ENCODE measurements at regions not wholly inside any gene's neighbourhood (a gene's known extent, or its start where the extent isn't known, plus 50 kb on each side); places are given as distances from the start of the nearest gene placed in this dataset.

DNA sequence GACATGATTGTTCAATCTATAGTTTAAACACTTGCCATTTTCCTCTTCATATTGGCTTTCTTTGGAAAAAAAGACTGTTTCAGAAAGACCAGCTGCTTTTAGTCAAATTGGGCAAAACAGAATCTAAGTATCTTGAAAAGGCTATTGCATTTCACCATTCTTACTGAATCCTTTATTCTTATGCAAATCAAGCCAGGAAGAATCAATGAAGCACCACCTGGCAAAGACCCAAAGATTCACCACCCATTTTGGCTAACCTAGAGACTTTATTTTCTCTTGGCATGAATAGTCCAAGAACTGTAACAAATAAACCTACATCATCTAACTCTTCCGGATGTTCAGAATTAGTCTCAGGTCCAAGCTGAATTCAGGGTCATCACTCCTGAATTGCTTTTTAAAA, 71.3 kb upstream of the EYA4 start:
- WGBS (ENCODE audit: insufficient coverage): no CpG with 5 or more reads among the region's 1 CpG
- no peaks in the 10 kb centered on the region for H3K4me1 ChIP-seq (ENCODE audit: control insufficient read depth in 2 of 2, insufficient read depth in 2 of 2, low read length in 2 of 2)
- TF ChIP-seq EZH2 (IDR thresholded peaks at IDR 0.05; ENCODE audit: borderline replicate concordance, insufficient read depth, low read depth, low read length, poor library complexity, severe bottlenecking): no peak
- H3K4me3 ChIP-seq (ENCODE audit: control extremely low read depth in 1 of 5, extremely low read depth in 1 of 5, insufficient read depth in 1 of 5, low read depth in 2 of 5, low read length in 4 of 5): no peak overlapping the region
- no peak for ATAC-seq (ENCODE audit: low read depth)
- Mint-ChIP-seq H3K27me3 (no peaks in the 10 kb centered on the region), H3K9me3 (ENCODE audit: insufficient read depth) (no peaks in the 10 kb centered on the region), H3K4me3 (no peak overlapping the region), H3K4me1 (no peaks in the 10 kb centered on the region), H3K27ac (no peak overlapping the region)
- ChIA-PET CTCF (no interaction called here), POLR2A (no interaction called here)
- H3K9me3 ChIP-seq (ENCODE audit: control extremely low read depth in 1 of 3, control insufficient read depth in 2 of 3, insufficient read depth in 1 of 3, low read length in 2 of 3): peaks cover 0 to 18% (median 0%) of the 10 kb centered on the region in 3 donors
- no peak overlapping the region for H2AFZ ChIP-seq (ENCODE audit: insufficient read depth, low read depth, low read length, poor library complexity, severe bottlenecking)
- H3K27me3 ChIP-seq (replicated peaks in 1 of 4; ENCODE audit: control extremely low read depth in 1 of 4, control insufficient read depth in 3 of 4, insufficient read depth in 4 of 4, low read length in 3 of 4): no peaks in the 10 kb centered on the region
- DNase-seq: no peak
- no peaks in the 10 kb centered on the region for H3K79me2 ChIP-seq (ENCODE audit: control insufficient read depth, insufficient read depth, low read length)
- no peaks in the 10 kb centered on the region for H4K20me1 ChIP-seq (ENCODE audit: control insufficient read depth, insufficient read depth, low read length, poor library complexity, severe bottlenecking)
- H3K9ac ChIP-seq (ENCODE audit: low read length): no peak overlapping the region
- no peaks in the 10 kb centered on the region for H3K36me3 ChIP-seq (replicated peaks in 1 of 2; ENCODE audit: control extremely low read depth in 1 of 2, control insufficient read depth in 1 of 2, extremely low read depth in 1 of 2, insufficient read depth in 2 of 2, low read length in 1 of 2)
- no peak overlapping the region for H3K27ac ChIP-seq (ENCODE audit: low read length in 2 of 2)
- intact Hi-C loops (cut with micrococcal nuclease): no loop called here
- no peak overlapping the region for H3K4me2 ChIP-seq (replicated peaks; ENCODE audit: low read depth, low read length, poor library complexity, severe bottlenecking)

DNA sequence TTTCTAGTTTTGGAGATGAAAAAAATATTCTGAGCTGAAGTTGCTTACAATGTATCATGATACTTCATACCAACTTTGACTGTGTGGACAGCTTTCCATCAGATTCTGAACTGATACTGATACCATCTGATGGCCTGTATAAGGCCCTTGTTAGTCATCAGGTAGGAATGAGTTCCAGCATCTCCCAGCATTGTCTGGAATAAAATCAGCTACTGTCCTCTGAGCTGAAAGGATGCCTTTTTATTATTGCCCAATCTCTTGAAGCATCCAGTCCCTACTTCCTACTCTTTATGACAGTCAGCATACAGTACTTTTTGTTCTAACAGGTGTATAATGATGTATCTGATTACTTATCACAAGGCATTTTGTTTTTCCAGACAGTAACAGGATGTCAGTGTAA, 70.6 kb upstream of the EYA4 start:
- Histone ChIP-seq H3K4me2 (replicated peaks; ENCODE audit: low read depth, low read length, poor library complexity, severe bottlenecking) (no peak overlapping the region), H2AFZ (ENCODE audit: insufficient read depth, low read depth, low read length, poor library complexity, severe bottlenecking) (no peak overlapping the region), H3K9me3 (ENCODE audit: control extremely low read depth in 1 of 3, control insufficient read depth in 2 of 3, insufficient read depth in 1 of 3, low read length in 2 of 3) (peaks cover 0 to 18% (median 0%) of the 10 kb centered on the region in 3 donors), H3K4me1 (ENCODE audit: control insufficient read depth in 2 of 2, insufficient read depth in 2 of 2, low read length in 2 of 2) (no peaks in the 10 kb centered on the region), H3K9ac (ENCODE audit: low read length) (no peak overlapping the region), H3K4me3 (ENCODE audit: control extremely low read depth in 1 of 5, extremely low read depth in 1 of 5, insufficient read depth in 1 of 5, low read depth in 2 of 5, low read length in 4 of 5) (no peak overlapping the region), H4K20me1 (ENCODE audit: control insufficient read depth, insufficient read depth, low read length, poor library complexity, severe bottlenecking) (no peaks in the 10 kb centered on the region), H3K79me2 (ENCODE audit: control insufficient read depth, insufficient read depth, low read length) (no peaks in the 10 kb centered on the region), H3K27me3 (replicated peaks in 1 of 4; ENCODE audit: control extremely low read depth in 1 of 4, control insufficient read depth in 3 of 4, insufficient read depth in 4 of 4, low read length in 3 of 4) (no peaks in the 10 kb centered on the region), H3K27ac (ENCODE audit: low read length in 2 of 2) (no peak overlapping the region), H3K36me3 (replicated peaks in 1 of 2; ENCODE audit: control extremely low read depth in 1 of 2, control insufficient read depth in 1 of 2, extremely low read depth in 1 of 2, insufficient read depth in 2 of 2, low read length in 1 of 2) (no peaks in the 10 kb centered on the region)
- ATAC-seq (ENCODE audit: low read depth): no peak
- Mint-ChIP-seq H3K27ac (no peak overlapping the region), H3K9me3 (ENCODE audit: insufficient read depth) (no peaks in the 10 kb centered on the region), H3K4me1 (no peaks in the 10 kb centered on the region), H3K27me3 (no peaks in the 10 kb centered on the region), H3K4me3 (no peak overlapping the region)
- intact Hi-C loops (cut with micrococcal nuclease): no loop called here
- DNase-seq: no peak
- POLR2A ChIA-PET: no interaction called here
- TF ChIP-seq, protein P1, sequence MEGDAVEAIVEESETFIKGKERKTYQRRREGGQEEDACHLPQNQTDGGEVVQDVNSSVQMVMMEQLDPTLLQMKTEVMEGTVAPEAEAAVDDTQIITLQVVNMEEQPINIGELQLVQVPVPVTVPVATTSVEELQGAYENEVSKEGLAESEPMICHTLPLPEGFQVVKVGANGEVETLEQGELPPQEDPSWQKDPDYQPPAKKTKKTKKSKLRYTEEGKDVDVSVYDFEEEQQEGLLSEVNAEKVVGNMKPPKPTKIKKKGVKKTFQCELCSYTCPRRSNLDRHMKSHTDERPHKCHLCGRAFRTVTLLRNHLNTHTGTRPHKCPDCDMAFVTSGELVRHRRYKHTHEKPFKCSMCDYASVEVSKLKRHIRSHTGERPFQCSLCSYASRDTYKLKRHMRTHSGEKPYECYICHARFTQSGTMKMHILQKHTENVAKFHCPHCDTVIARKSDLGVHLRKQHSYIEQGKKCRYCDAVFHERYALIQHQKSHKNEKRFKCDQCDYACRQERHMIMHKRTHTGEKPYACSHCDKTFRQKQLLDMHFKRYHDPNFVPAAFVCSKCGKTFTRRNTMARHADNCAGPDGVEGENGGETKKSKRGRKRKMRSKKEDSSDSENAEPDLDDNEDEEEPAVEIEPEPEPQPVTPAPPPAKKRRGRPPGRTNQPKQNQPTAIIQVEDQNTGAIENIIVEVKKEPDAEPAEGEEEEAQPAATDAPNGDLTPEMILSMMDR (IDR thresholded peaks at IDR 0.05): no peak
- TF ChIP-seq EZH2 (IDR thresholded peaks at IDR 0.05; ENCODE audit: borderline replicate concordance, insufficient read depth, low read depth, low read length, poor library complexity, severe bottlenecking): no peak
- CTCF ChIA-PET: no interaction called here
